ENCODE measurements at regions not wholly inside any gene's neighbourhood (a gene's known extent, or its start where the extent isn't known, plus 50 kb on each side); places are given as distances from the start of the nearest gene placed in this dataset.
"Not testable (repeated sequence)": the region's sequence is repeated elsewhere in the genome, so short reads cannot be mapped to it uniquely, and the experiment has no call there.

- Mint-ChIP-seq H3K27ac (ENCODE audit: unreplicated experiment) (no peak overlapping the region), H3K4me3 (ENCODE audit: unreplicated experiment) (no peak overlapping the region), H3K36me3 (ENCODE audit: unreplicated experiment) (peaks cover 11% of the 10 kb centered on the region), H3K9me3 (ENCODE audit: unreplicated experiment) (peaks cover 8% of the 10 kb centered on the region), H3K4me1 (ENCODE audit: unreplicated experiment) (no peaks in the 10 kb centered on the region), H3K27me3 (ENCODE audit: unreplicated experiment) (no peaks in the 10 kb centered on the region)
- TF ChIP-seq CTCF (IDR thresholded peaks at IDR 0.05) = no peak
- no peak for DNase-seq (ENCODE audit: extremely low spot score, unreplicated experiment)
Observed at GRCh38 chr2:143994961-143995360, 525.0 kb downstream of the ZEB2 start.

- peaks cover 12% of the 10 kb centered on the region for H3K36me3 Mint-ChIP-seq (ENCODE audit: unreplicated experiment)
- H3K27me3 Mint-ChIP-seq (ENCODE audit: unreplicated experiment); H3K9me3 Mint-ChIP-seq (ENCODE audit: unreplicated experiment); H3K27ac Mint-ChIP-seq (ENCODE audit: unreplicated experiment); H3K4me1 Mint-ChIP-seq (ENCODE audit: unreplicated experiment); H3K4me3 Mint-ChIP-seq (ENCODE audit: unreplicated experiment); DNase-seq (ENCODE audit: extremely low spot score, unreplicated experiment): not testable (repeated sequence)
Observed at GRCh38 chr2:143991596-143991995, 528.3 kb downstream of the ZEB2 start.

GRCh38 chr2:143988082-143988481, 531.8 kb downstream of the ZEB2 start:
- DNase-seq (ENCODE audit: extremely low spot score, unreplicated experiment) = no peak
- H3K27me3 Mint-ChIP-seq (ENCODE audit: unreplicated experiment) = no peaks in the 10 kb centered on the region
- H3K4me1 Mint-ChIP-seq (ENCODE audit: unreplicated experiment) = no peaks in the 10 kb centered on the region
- H3K4me3 Mint-ChIP-seq (ENCODE audit: unreplicated experiment) = no peak overlapping the region
- no peak for TF ChIP-seq CTCF (IDR thresholded peaks at IDR 0.05)
- no peak overlapping the region for H3K27ac Mint-ChIP-seq (ENCODE audit: unreplicated experiment)
- peaks cover 13% of the 10 kb centered on the region for H3K36me3 Mint-ChIP-seq (ENCODE audit: unreplicated experiment)
- H3K9me3 Mint-ChIP-seq (ENCODE audit: unreplicated experiment) = peaks cover 8% of the 10 kb centered on the region

GRCh38 chr2:143981428-143981827, 538.5 kb downstream of the ZEB2 start:
- H3K27me3 Mint-ChIP-seq (ENCODE audit: unreplicated experiment) = no peaks in the 10 kb centered on the region

GRCh38 chr2:143977356-143977755, 542.6 kb downstream of the ZEB2 start:
- no peaks in the 10 kb centered on the region for H3K9me3 Mint-ChIP-seq (ENCODE audit: unreplicated experiment)
- no peaks in the 10 kb centered on the region for H3K4me1 Mint-ChIP-seq (ENCODE audit: unreplicated experiment)
- H3K36me3 Mint-ChIP-seq (ENCODE audit: unreplicated experiment) = no peaks in the 10 kb centered on the region
- no peak for DNase-seq (ENCODE audit: extremely low spot score, unreplicated experiment)
- no peak overlapping the region for H3K27ac Mint-ChIP-seq (ENCODE audit: unreplicated experiment)
- TF ChIP-seq CTCF (IDR thresholded peaks at IDR 0.05) = no peak
- no peak overlapping the region for H3K4me3 Mint-ChIP-seq (ENCODE audit: unreplicated experiment)
- H3K27me3 Mint-ChIP-seq (ENCODE audit: unreplicated experiment) = no peaks in the 10 kb centered on the region

More at GRCh38 chr2:143981428-143981827, 538.5 kb downstream of the ZEB2 start:
- Mint-ChIP-seq H3K27ac (ENCODE audit: unreplicated experiment) (no peak overlapping the region), H3K4me1 (ENCODE audit: unreplicated experiment) (no peaks in the 10 kb centered on the region), H3K4me3 (ENCODE audit: unreplicated experiment) (no peak overlapping the region), H3K36me3 (ENCODE audit: unreplicated experiment) (peaks cover 1% of the 10 kb centered on the region), H3K9me3 (ENCODE audit: unreplicated experiment) (no peaks in the 10 kb centered on the region)
- DNase-seq (ENCODE audit: extremely low spot score, unreplicated experiment) = no peak
- no peak for TF ChIP-seq CTCF (IDR thresholded peaks at IDR 0.05)

GRCh38 chr2:143975216-143975615, 544.7 kb downstream of the ZEB2 start:
- no peak for DNase-seq (ENCODE audit: extremely low spot score, unreplicated experiment)
- no peak overlapping the region for H3K4me3 Mint-ChIP-seq (ENCODE audit: unreplicated experiment)
- H3K36me3 Mint-ChIP-seq (ENCODE audit: unreplicated experiment) = no peaks in the 10 kb centered on the region
- H3K27ac Mint-ChIP-seq (ENCODE audit: unreplicated experiment) = no peak overlapping the region
- H3K9me3 Mint-ChIP-seq (ENCODE audit: unreplicated experiment) = no peaks in the 10 kb centered on the region
- H3K4me1 Mint-ChIP-seq (ENCODE audit: unreplicated experiment) = no peaks in the 10 kb centered on the region
- H3K27me3 Mint-ChIP-seq (ENCODE audit: unreplicated experiment) = no peaks in the 10 kb centered on the region
- TF ChIP-seq CTCF (IDR thresholded peaks at IDR 0.05) = no peak
